Activated CD4-positive, alpha-beta T cell treated with anti-CD3 and anti-CD28 coated beads, Interleukin-2, Interleukin-6, amounts not matched to agents 100 ng/mL and 50 ng/mL, durations not matched to agents 16 hours and 8 hours (primary cell): ENCODE measurements at regions not wholly inside any gene's neighbourhood (a gene's known extent, or its start where the extent isn't known, plus 50 kb on each side); places are given as distances from the start of the nearest gene placed in this dataset.

Source experiments
- DNase-seq: peaks from one replicate; pipeline ENCODE4 v3.0.0-alpha.2; 2020

DNA sequence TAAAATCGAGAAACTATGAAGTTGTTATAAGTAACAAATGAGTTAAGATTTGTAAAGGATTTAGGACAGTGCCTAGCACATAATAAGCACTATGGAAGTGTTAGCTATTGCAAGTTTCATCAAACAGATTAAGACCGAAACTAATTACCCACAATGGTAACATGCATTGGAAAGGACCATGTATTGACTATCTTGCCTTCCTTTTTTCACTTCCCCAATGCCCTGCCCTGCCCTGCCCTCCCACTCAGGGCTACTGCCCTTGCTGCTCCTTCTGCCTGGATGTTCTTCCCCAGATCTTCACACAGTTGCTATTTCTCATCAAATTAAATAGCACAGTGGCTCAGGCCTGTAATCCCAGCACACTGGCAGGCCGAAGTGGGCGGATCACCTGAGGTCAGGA, 202.1 kb upstream of the PSMD7 start:
- DNase-seq: no peak

DNA sequence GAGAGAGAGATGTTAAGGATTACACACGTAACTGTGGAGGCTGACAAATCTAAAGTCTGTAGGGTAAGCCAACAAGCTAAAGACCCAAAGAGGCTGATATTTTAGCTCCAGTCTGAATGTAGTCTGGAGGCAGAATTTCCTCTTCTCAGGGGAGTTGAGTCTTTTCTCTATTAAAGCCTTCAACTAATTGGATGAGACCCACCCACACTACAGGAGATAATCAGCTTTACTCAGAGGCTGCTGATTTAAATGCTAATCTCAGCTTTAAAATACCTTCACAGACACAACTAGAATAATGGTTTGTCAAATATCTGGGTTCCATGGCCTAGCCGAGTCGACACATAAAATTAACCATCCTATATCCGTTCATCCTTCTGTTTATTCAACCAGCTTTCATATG, 204.3 kb upstream of the PSMD7 start:
- no peak for DNase-seq

- no peak for DNase-seq
Measured at GRCh38 chr16:74090871-74091270, 205.7 kb upstream of the PSMD7 start.

DNA sequence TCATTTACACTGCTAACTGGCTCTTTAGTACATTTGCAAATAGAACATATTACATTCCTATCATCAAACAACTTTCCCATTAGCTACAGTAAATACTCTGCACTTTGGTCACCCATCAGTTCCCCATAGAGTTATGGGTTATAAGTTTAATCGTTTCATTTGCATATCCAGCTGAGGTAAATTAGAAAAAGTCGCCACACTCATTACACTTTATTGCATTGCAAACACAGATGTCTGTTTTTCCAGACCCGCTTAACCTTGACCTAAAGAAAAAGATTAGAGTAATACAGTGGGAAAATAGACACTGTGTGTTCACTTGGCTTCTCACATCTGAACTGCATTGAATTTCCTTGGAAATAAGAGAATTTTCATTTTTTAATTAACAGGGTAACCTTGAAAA, 213.1 kb upstream of the PSMD7 start:
- no peak for DNase-seq

DNA sequence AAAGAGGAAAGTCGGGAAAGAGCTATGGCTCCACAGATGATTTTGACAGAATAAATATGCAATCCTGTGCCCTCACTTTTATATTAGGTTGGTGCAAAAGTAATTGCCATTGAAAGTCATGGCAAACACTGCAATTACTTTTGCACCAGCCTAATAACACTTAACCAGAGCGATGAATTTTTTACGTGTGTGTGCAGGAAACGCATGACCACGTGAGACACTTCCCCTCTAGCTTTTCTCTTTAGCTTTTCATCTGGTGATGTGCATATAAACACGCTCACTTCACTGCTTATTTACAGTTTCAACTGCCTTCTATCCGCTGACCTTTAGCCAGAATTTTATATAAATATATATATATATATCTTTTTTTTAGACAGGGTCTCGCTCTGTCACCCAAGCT, 216.3 kb upstream of the PSMD7 start:
- DNase-seq: no peak

DNA sequence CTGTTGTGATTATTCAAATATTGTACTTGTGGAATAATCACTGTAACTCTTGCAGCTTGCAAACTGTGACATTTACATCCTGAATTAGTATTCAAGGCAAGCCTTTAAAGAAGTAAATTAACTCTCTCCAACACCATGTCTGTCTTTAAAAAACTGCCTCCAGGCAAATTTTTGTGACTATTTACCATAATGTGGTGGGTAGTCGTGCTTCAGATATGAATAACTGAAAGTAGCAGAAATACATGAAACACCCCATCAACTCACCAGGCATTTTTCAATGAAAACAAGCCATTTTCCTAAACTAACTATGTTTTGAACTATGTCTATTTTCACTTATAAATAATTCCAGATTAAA, 217.4 kb upstream of the PSMD7 start:
- no peak for DNase-seq

GRCh38 chr16:74078511-74079231, 217.9 kb upstream of the PSMD7 start:
- no peak for DNase-seq

DNA sequence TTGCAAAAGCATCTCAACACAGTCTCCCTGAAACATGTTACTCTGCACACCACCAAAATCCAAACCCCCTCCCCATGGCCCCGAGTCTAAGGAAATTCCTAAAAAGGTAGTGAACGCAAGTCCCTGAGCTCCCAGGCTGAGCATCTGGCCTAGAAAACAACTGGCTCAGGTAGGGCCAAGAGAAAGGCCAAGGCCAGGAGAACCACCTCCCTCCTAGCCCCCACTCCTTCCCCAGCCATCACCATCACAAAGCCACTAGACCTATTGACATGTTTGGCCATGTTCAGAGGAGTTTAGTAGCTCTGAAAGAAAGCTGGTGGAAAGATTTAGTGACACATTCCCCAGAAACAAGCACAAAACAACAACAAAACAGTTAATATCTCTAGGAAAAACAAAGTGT, 220.0 kb upstream of the PSMD7 start:
- no peak for DNase-seq

- DNase-seq: no peak
Measured at GRCh38 chr16:74075393-74075792, 221.2 kb upstream of the PSMD7 start.

- no peak for DNase-seq
Measured at GRCh38 chr16:74073456-74073855, 223.2 kb upstream of the PSMD7 start.

DNA sequence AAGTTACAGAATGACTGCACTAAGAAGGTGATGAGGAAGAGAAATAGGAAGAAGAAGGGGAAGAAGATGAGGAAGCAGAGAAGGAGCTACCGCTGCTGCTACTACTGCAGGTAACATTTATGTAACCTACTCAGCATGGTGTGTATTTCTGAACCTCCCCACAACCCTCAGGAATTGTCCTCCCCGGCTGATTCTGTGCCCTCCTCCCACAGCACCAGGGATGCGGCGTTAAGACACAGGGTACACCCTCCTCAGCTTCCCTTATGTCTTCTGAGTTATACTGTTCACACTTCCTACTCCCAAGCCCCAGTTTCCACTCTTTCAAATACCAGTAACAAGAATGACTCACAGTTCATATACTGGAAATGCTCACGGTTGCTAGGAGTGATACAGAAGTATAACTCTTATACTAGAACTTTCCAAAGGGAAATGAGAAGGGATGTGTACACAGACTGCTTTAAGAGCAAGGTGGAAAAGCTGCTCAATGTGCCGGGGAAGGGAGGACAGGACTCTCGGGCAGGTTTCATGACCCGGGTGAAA, 224.5 kb upstream of the PSMD7 start:
- no peak for DNase-seq

GRCh38 chr16:74070237-74070636, 226.4 kb upstream of the PSMD7 start:
- no peak for DNase-seq

GRCh38 chr16:74064120-74064735, 232.4 kb upstream of the PSMD7 start:
- no peak for DNase-seq

DNA sequence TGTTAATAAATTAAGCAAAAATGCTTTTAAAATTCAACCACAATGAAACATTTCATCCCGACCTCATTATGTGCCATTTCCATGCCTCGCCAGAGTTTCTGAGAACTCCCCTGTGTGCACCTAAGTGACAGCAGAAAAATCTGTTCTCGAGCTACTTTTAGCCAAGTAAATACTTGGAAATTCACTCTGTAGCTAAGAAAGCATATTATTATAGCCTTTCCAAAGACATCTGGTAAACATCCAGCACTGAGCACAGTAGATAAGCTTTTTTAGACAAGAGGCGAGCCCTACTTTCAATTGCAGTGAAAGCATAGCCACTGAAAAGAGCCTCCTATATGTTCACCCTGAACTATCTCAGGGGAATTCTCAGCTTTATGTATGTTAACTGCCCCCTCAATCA, 242.8 kb upstream of the PSMD7 start:
- DNase-seq: no peak

GRCh38 chr16:74053312-74053711, 243.3 kb upstream of the PSMD7 start:
- DNase-seq: no peak

- DNase-seq: no peak
Measured at GRCh38 chr16:74052016-74052415, 244.6 kb upstream of the PSMD7 start.

DNA sequence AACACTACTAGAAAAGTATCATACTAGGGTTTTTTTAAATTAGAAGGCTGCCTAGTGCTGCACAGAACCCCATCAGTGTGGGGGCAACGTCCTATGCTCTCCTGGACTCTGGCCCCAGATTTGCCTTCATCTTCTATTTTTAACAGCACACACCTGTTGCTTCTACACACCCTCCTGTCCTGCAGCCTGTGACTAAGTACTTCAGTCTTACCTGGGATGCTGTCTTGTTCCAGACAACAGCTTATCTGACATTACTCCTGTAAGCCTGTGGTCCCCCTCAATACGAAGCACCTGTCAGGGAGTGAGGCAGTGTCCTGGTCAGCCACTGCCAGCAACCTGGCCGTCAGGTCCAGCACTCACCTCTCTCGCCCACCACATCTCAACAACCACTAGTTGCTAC, 247.6 kb upstream of the PSMD7 start:
- no peak for DNase-seq

- no peak for DNase-seq
Measured at GRCh38 chr16:74046524-74046923, 250.1 kb upstream of the PSMD7 start.

GRCh38 chr16:74045513-74045912, 251.1 kb upstream of the PSMD7 start:
- no peak for DNase-seq

DNA sequence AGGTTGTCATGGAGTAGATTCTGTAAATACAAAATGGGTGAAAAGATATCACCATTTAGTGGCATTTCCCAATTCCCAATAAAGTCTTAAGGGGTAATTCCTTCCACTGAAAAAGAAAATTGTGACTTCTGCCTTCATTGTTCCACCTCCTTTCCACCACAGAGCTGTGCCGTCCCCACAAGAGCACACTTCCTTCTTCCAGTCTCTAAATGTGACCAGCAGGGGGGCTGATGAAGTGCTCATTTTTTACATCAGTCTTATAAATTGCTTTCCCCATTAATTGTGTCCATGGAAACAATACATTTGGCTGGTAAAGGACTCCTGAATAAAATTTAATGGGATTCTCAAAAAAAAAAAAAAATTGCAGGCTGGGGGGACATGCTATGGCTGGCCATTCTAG, 260.8 kb upstream of the PSMD7 start:
- DNase-seq: no peak

DNA sequence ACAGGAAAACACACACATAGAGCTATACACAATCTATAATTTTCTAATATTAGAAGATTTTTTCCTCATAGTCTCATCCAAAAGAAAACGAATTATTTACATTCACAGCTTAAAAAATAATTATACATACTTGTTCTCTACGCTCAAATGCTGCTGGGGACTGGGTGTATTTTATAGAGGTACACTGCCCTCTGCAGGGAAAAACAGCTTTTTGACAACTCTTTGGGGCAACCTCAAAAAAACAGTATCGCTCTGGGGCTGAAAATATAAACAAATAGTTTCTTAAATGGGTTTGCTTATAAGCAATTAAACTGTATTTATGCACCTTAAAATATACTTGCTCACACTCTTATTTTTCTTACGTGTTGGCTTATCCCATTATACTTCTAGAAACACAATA, 261.8 kb upstream of the PSMD7 start:
- DNase-seq: peak; percentile 11

DNA sequence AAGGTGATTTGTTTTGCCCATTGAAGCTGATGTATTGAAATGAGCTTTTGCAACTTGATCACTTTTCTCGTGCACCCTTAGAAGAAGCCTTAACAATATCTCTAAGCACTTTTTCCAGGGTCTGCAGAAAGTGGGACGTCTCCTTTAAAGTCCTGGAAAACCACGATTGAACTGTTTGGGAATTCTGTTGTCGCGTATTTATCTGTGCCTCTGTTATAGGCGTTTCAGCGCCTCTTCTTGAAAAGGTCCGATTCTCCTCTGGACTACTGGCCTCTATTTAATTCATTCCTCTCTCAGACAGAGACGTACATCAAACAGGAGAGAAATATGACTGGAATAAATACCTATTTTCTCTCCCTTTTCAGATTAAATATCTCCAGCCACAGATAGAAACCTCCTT, 262.4 kb upstream of the PSMD7 start:
- DNase-seq: no peak

DNA sequence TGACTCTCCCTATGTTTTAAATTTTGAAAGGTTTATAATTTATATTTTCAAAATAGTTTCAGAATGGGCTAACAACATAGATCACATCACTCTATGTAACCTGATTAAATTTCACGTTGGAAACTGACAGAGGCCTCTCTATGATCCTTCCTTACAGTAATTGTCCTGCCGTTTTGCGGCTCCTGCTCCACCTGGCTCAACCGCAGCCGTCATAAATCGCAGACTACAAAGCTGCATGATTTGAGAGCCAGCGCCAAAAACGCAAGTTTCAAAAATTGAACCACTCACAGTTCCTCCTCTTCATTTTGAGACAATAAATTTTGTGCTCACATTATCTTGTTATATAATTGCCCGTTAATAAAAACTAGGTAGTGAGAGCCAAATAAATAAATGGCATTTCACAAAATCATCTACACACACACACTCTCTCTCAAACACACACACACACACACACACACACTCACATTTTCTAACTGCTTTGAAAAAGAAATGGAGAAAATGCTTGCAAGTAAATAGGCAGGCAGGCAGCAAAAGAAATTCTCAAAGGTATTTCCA, 263.1 kb upstream of the PSMD7 start:
- no peak for DNase-seq

DNA sequence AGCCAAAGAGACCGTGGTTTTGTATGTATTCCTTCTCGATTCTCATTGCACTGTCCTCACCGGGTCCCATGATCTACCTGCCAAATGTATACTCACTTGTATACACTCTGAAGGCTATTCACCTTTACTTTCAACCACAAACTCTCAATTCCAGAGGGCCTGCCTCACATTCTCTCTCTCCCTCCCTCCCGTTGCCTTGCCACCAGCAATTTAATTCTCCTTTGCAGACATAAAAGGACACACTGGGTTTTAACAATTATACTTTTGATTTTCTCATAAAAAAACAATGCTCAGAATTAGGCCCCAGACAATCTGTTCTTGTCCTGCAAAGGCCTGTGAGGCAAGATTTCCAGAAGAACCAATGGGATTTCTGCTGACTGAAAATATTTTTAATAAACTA, 265.1 kb upstream of the PSMD7 start:
- no peak for DNase-seq
